ENCODE measurements at regions not wholly inside any gene's neighbourhood (a gene's known extent, or its start where the extent isn't known, plus 50 kb on each side); places are given as distances from the start of the nearest gene placed in this dataset.
"Not testable (repeated sequence)": the region's sequence is repeated elsewhere in the genome, so short reads cannot be mapped to it uniquely, and the experiment has no call there.

GRCh38 chr1:83490988-83491387, 507.9 kb downstream of the TTLL7 start:
- TF ChIP-seq, protein P1, sequence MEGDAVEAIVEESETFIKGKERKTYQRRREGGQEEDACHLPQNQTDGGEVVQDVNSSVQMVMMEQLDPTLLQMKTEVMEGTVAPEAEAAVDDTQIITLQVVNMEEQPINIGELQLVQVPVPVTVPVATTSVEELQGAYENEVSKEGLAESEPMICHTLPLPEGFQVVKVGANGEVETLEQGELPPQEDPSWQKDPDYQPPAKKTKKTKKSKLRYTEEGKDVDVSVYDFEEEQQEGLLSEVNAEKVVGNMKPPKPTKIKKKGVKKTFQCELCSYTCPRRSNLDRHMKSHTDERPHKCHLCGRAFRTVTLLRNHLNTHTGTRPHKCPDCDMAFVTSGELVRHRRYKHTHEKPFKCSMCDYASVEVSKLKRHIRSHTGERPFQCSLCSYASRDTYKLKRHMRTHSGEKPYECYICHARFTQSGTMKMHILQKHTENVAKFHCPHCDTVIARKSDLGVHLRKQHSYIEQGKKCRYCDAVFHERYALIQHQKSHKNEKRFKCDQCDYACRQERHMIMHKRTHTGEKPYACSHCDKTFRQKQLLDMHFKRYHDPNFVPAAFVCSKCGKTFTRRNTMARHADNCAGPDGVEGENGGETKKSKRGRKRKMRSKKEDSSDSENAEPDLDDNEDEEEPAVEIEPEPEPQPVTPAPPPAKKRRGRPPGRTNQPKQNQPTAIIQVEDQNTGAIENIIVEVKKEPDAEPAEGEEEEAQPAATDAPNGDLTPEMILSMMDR (conservative IDR thresholded peaks at IDR 0.05; ENCODE audit: low read depth, low read length): no peak
- DNase-seq (ENCODE audit: low read depth): no peak
- no peak overlapping the region for H3K4me3 ChIP-seq (ENCODE audit: low read length)

DNA sequence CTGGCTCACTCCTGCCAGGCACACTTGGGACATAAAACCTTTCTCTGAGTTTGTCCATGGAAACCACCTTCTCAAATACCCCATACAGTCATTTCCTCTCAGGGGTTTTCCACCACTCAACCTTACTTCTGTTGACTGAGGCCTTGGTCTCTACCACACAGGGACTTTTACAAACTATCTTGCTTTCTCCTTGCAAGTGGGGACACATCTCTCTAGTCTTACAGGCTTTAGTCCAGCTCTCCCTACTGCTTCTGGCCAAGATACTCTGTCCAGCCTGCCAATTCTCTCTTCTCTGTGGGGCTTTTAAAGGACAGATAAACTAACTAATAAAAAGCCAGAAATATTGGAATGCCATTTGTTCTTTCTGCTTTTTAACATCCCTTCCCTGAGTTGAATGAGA, 510.8 kb downstream of the TTLL7 start:
- not testable (repeated sequence) for DNase-seq (ENCODE audit: low read depth)

GRCh38 chr1:83487460-83487859, 511.5 kb downstream of the TTLL7 start:
- not testable (repeated sequence) for DNase-seq (ENCODE audit: low read depth); H3K4me3 ChIP-seq (ENCODE audit: low read length)

More for the DNA sequence above, 510.8 kb downstream of the TTLL7 start:
- not testable (repeated sequence) for H3K4me3 ChIP-seq (ENCODE audit: low read length)

DNA sequence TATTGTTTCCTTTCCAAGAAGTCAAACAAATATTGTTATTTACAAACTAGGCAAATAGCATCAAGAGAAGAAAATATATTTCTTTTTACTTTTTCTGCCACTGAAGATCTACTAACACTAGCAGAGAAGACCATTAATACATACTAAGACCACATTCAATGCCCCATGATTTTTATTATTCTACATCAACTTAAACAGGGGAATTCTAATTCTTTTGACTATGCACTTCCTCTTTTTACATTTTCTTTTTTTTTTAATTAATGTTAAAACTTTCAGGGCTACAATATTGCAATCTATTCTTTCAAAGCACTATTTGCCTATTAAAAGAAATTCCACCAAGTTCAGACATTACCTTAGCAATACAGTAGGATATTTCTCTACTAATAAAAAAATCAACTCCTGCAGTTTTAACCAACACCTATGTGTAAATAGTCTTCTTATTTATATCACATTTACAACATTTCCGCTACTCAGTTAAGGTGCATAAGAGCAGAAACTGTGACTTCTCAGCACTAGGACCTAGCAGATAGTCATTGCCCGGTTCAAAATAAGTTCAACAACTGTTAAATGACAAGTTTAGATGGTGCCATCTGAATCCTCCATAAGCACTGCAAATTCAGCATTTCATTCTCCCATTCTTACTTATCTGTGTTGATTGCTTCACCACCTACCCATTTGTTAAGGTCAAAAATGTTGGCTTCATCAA, 513.5 kb downstream of the TTLL7 start:
- not testable (repeated sequence) for H3K4me3 ChIP-seq (ENCODE audit: low read length); DNase-seq (ENCODE audit: low read depth)

DNA sequence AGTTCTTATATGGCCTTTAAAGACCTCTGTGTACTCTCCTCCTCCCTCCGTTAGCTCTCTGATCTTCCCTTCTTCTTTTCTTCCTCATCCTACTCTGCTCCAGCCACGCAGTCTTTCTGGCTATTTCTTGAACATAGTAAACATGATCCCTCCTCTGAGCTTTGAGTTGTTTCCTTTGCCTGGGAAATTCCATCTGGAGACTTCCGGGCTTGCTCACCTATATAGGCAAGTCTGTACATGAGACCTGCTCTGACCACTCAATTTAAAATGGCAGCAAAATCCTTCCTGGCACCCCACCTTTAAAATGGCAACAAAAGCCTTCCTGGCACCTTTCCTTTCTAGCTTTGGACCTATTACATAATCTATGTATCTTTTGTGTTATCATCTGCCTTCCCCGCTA, 517.6 kb downstream of the TTLL7 start:
- DNase-seq (ENCODE audit: low read depth); H3K4me3 ChIP-seq (ENCODE audit: low read length): not testable (repeated sequence)

DNA sequence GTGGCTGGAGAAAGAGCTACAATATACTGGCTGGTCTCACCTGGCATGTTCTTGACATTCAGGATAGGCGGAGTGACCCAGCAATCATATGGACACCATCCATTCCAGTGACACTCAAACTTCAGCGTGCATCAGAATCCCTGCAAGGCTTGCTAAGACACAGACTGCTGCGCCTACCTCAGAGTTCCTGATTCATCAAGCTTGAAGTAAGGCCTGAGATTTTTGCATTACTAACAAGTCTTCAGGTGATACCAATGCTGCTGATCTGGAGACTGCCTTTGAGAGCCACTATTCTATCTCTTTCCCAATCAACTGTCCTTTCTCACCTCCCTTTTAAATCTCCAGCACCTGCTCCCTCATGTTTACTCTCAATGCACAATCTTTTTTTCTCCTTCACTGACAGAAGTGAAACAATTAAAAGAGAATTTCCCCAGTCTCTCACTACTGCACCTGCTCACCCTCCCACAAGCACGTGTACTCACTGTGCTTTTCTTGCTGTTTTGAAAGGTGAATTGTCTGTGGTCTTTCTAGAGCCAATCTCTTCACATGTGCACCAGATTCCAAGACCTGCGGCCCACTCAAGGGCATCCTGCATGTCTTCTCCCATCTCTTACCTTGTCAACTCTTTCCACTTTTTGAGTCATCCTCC, 519.2 kb downstream of the TTLL7 start:
- not testable (repeated sequence) for DNase-seq (ENCODE audit: low read depth); H3K4me3 ChIP-seq (ENCODE audit: low read length)

DNA sequence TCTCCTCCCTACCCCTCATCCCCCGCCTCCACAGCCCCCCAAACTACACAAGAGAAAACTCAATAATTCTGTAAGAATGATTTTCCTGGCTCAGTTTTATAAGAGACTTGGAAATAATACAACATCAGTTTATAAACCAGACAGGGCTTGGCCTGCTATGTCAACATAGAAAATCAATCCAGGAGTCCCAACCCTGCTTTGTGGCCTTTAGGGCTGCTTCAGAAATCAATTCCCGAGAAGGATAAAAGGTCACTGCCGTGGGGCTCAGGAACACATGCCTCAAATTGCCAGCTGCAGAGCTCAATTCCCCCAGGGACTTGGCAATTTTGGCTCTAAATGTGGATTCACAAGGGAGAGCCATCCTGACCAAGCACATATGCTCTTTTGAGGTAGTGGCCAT, 520.8 kb downstream of the TTLL7 start:
- not testable (repeated sequence) for DNase-seq (ENCODE audit: low read depth); H3K4me3 ChIP-seq (ENCODE audit: low read length)

DNA sequence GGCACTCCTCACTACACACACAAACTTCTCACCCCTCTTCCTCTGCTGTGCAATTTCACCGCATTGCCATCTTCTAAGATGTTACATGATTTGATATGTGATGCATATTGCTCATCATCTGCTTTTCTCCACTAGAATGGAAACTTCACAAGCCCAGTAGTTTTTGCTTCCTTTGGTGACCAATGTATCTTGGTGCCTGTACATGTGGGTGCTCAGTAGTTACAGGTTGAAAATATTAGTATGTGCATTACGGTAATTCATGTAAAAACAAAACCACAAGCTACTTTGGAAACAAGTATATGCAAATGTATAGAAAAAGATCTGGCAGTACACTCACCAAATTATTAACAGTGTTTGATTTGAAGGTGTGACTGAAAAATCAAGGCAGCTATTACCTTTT, 522.4 kb downstream of the TTLL7 start:
- not testable (repeated sequence) for H3K4me3 ChIP-seq (ENCODE audit: low read length); DNase-seq (ENCODE audit: low read depth)

DNA sequence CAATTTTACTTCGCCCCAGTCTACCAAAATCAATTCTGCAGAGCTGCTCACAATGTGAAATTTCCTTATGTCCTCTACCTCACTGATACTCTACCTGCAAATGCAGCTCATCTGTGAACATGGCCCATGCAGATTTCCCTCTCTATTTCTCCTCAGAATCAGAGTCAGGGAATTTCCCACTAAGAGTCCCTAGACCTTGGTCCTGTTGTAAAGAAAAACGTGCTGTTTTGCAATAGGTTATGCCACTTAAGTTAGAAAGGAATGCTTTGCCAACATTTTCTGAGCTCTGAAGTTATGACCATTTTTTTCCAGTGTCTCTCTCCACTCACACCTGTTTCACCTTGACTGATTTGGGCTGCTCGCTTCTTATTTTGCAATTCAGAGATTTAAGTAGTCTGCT, 524.0 kb downstream of the TTLL7 start:
- not testable (repeated sequence) for H3K4me3 ChIP-seq (ENCODE audit: low read length); DNase-seq (ENCODE audit: low read depth)

DNA sequence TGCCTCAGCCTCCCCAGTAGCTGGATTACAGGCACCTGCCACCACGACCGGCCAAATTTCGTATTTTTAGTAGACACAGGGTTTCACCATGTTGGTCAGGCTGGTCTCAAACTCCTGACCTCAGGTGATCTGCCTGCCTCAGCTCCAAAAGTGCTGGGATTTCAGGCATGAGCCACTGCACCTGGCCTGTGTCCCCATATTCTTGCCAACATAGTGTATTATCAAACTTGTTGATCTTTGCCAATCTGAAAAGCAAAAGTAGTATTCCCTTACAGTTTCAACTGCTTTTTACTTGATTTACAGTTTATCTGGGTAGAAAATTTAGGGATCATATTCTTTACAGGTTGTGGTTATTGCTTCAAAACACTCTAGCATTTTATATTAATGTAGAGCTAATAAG, 524.9 kb downstream of the TTLL7 start:
- not testable (repeated sequence) for H3K4me3 ChIP-seq (ENCODE audit: low read length); DNase-seq (ENCODE audit: low read depth)

DNA sequence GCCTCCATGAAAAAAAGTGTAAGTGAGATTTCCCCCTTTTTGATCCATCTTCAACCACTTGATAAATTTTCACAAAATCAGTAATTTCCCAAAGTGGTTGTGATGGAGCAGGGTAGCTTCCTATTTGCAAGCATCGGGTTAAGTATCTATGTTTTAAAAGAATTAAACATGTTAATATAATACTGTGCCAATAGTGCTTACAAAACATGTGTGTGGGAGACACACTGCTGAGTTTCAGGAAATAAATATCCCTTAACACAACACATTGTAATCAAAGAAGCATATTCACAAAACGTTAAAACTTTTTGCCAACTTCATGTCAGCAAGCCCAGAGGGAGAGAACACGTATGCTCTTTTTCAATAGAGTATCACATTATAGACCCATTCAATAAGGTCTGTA, 526.9 kb downstream of the TTLL7 start:
- H3K4me3 ChIP-seq (ENCODE audit: low read length); DNase-seq (ENCODE audit: low read depth): not testable (repeated sequence)

DNA sequence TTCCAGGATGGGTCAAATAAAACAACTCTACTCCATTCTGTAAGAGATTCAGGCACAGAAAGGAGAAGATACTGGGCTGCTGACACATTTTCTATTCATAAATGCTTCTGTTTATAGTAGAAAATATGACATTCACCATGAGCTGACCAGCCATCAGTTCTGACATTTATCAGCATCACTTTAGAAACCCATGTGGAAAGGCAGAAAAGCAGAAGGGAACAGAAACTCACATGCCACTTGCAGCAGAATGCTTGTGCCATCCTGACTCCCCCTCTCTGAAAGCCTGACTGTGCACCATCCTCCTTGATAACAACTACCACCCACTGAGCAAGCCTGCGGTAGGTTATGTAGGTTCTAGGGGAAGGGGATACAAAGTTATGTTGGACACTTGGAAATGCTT, 527.7 kb downstream of the TTLL7 start:
- not testable (repeated sequence) for DNase-seq (ENCODE audit: low read depth); H3K4me3 ChIP-seq (ENCODE audit: low read length)

GRCh38 chr1:83468336-83468735, 530.6 kb downstream of the TTLL7 start:
- TF ChIP-seq, protein P1 (conservative IDR thresholded peaks at IDR 0.05; ENCODE audit: low read depth, low read length): peak; percentile 17
- not testable (repeated sequence) for H3K4me3 ChIP-seq (ENCODE audit: low read length); DNase-seq (ENCODE audit: low read depth)

DNA sequence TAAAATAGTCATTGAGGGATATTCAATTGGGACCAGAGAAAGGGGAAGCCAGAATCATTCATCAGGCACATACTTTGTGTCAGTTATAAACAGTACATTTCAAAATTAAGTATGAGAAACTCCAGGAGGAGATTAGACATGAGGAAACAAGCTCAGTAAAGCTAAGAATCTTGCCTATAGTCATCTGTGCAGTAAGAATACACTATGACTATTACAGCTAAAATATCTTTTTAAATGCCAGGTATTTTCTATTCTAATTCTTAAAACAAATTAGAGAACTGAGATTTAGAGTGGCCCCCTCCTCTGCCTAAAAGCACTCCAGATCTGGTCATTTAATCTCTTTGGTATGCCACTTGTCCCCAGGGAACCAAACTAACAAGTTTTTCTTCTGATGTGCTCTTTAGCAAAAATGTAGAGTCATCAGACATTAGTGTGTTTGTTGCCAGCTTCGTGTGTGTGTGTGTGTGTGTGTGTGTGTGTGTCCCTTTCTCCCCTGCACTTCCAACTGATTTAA, 541.1 kb downstream of the TTLL7 start:
- not testable (repeated sequence) for DNase-seq (ENCODE audit: low read depth); H3K4me3 ChIP-seq (ENCODE audit: low read length)

DNA sequence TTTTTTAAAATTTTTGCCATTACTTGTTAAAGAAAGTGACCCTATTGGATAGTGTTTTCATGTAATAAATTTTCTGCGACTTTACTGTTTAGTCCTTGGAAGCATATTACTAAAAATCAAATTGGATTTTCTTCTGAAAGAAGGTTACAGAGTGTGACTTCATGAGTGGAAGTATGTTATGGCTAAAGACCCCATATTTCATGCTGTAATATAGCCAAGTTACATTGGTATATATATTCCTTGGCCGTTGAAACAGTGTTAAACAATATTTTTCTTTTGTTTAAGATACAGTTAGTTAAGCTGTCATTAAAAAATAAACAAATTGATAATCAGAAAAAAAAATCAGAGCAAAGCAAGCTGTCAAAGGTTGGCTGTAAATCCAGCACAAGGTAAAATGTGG, 541.7 kb downstream of the TTLL7 start:
- DNase-seq (ENCODE audit: low read depth); H3K4me3 ChIP-seq (ENCODE audit: low read length): not testable (repeated sequence)

DNA sequence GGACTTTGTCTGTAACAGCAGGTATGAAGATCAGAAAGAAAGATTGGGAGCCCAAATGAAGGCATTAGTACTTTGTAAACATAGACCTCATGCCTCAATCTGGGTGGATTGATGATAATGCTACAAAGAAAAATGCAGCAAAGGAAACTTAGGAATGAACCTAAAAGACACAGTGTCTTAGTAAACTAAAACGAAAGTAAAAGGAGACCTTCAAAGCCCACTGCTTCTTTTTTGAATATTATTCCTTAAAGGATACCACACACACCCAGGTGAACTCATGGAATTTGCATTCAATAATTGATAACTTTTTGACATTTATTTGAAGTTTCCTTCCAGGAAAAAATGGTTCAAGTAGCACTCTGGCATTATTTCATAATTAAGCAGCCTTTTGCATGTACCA, 543.2 kb downstream of the TTLL7 start:
- not testable (repeated sequence) for H3K4me3 ChIP-seq (ENCODE audit: low read length)

GRCh38 chr1:83445873-83446272, 553.1 kb downstream of the TTLL7 start:
- DNase-seq (ENCODE audit: low read depth); H3K4me3 ChIP-seq (ENCODE audit: low read length): not testable (repeated sequence)

More for the DNA sequence above, 543.2 kb downstream of the TTLL7 start:
- not testable (repeated sequence) for DNase-seq (ENCODE audit: low read depth)

- DNase-seq (ENCODE audit: low read depth); H3K4me3 ChIP-seq (ENCODE audit: low read length): not testable (repeated sequence)
Observed at GRCh38 chr1:83442412-83442811, 556.5 kb downstream of the TTLL7 start.

Measured in retinal pigment epithelial cell (primary cell).